HEK293T (cell line): ENCODE measurements at regions not wholly inside any gene's neighbourhood (a gene's known extent, or its start where the extent isn't known, plus 50 kb on each side); places are given as distances from the start of the nearest gene placed in this dataset.

ENCODE experiments used
- CTCF ChIA-PET: fragments of 350-600 bp; formaldehyde crosslinking; extraction: SDS; loops from one replicate; lab custom pipeline; 2021; ENCODE audit warnings: antibody characterized with exemption, inconsistent platforms; lab: Yijun Ruan, JAX
- POLR2A ChIA-PET: fragments of 350-600 bp; formaldehyde crosslinking; extraction: SDS; loops from one replicate; lab custom pipeline; 2020; ENCODE audit warnings: antibody characterized with exemption, inconsistent platforms; lab: Yijun Ruan, JAX
- DNase-seq: peaks from one replicate; pipeline ENCODE4 v3.0.0; 2012; ENCODE audit warnings: mixed read lengths; ENCODE audit errors: extremely low spot score
- ARNT ChIP-seq: fragments of 450-650 bp; IDR thresholded peaks from 2 replicates; pipeline ENCODE4 v1.6.1; 2017; ENCODE audit warnings: mild to moderate bottlenecking
- BHLHE40 ChIP-seq: fragments of 450-650 bp; IDR thresholded peaks from 2 replicates; pipeline ENCODE4 v1.6.1; 2016; ENCODE audit warnings: mild to moderate bottlenecking, moderate library complexity, borderline replicate concordance
- CTBP1 ChIP-seq: fragments of 450-650 bp; IDR thresholded peaks from 2 replicates; pipeline ENCODE4 v1.6.1; 2016; ENCODE audit warnings: borderline replicate concordance
- ELF4 ChIP-seq: fragments of 450-650 bp; IDR thresholded peaks from 2 replicates; pipeline ENCODE4 v1.6.1; 2017; ENCODE audit warnings: antibody characterized with exemption
- FOXA1 ChIP-seq: fragments of 450-650 bp; IDR thresholded peaks from 2 replicates; pipeline ENCODE4 v1.6.1; 2016; ENCODE audit warnings: mild to moderate bottlenecking
- FOXK2 ChIP-seq: fragments of 450-650 bp; IDR thresholded peaks from 2 replicates; pipeline ENCODE4 v1.6.1; 2016; ENCODE audit warnings: mild to moderate bottlenecking
- FOXM1 ChIP-seq: fragments of 450-650 bp; IDR thresholded peaks from 2 replicates; pipeline ENCODE4 v1.6.1; 2017; ENCODE audit warnings: mild to moderate bottlenecking, borderline replicate concordance
- HDGF ChIP-seq: fragments of 450-650 bp; IDR thresholded peaks from 2 replicates; pipeline ENCODE4 v1.6.1; 2017; ENCODE audit warnings: antibody characterized with exemption, borderline replicate concordance
- L3MBTL2 ChIP-seq: fragments of 450-650 bp; conservative IDR thresholded peaks from 2 replicates; pipeline ENCODE4 v1.6.1; 2016; ENCODE audit warnings: mild to moderate bottlenecking
- LEF1 ChIP-seq: fragments of 450-650 bp; IDR thresholded peaks from 2 replicates; pipeline ENCODE4 v1.6.1; 2017; ENCODE audit warnings: mild to moderate bottlenecking, borderline replicate concordance
- NFRKB ChIP-seq: fragments of 450-650 bp; IDR thresholded peaks from 2 replicates; pipeline ENCODE4 v1.6.1; 2016; ENCODE audit warnings: mild to moderate bottlenecking, moderate library complexity
- SP1 ChIP-seq: fragments of 450-650 bp; IDR thresholded peaks from 2 replicates; pipeline ENCODE4 v1.6.1; 2017
- SUZ12 ChIP-seq: fragments of 450-650 bp; IDR thresholded peaks from 2 replicates; pipeline ENCODE4 v1.6.1; 2016; ENCODE audit warnings: mild to moderate bottlenecking
- TARDBP ChIP-seq: fragments of 450-650 bp; IDR thresholded peaks from 2 replicates; pipeline ENCODE4 v1.6.1; 2016
- ZNF384 ChIP-seq: fragments of 450-650 bp; IDR thresholded peaks from 2 replicates; pipeline ENCODE4 v1.6.1; 2016
- TF ChIP-seq, protein P1 (sequence below): fragments of 450-650 bp; IDR thresholded peaks from 2 replicates; pipeline ENCODE4 v1.6.1; 2016

GRCh38 chr6:169949511-169950097 is 198.2 kb downstream of the ERMARD start:
- DNase-seq: no peak
- TF ChIP-seq NFRKB: no peak
- ChIA-PET CTCF (interaction anchor here (0.7 kb wide), 1 partner anchor 345 kb away, joined by 3 read pairs; no protein-coding TSS in a partner anchor), POLR2A (no interaction called here)

GRCh38 chr6:169946971-169947370 is 195.5 kb downstream of the ERMARD start:
- TF ChIP-seq FOXM1 (no peak), ZNF384 (no peak), FOXK2 (no peak), HDGF (no peak), NFRKB (no peak), CTBP1 (no peak)
- TF ChIP-seq, protein P1, sequence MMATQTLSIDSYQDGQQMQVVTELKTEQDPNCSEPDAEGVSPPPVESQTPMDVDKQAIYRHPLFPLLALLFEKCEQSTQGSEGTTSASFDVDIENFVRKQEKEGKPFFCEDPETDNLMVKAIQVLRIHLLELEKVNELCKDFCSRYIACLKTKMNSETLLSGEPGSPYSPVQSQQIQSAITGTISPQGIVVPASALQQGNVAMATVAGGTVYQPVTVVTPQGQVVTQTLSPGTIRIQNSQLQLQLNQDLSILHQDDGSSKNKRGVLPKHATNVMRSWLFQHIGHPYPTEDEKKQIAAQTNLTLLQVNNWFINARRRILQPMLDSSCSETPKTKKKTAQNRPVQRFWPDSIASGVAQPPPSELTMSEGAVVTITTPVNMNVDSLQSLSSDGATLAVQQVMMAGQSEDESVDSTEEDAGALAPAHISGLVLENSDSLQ: no peak
- ChIA-PET POLR2A (no interaction called here), CTCF (no interaction called here)
- DNase-seq: no peak

DNA sequence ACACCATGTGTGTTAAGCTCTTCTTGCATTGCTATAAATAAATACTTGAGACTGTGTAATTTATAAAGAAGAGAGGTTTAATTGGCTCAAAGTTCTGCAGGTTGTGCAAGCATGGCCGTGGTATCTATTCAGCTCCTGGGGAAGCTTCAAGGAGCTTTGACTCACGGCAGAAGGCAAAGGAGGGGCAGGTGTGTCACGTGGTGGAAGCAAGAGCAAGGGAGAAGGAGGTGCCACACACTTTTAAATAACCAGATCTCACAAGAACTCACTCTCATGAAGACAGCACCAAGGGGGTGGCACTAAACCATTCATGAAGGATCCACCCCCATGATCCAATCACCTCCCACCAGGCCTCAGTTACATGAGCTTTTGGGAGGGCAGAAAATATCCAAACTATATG is 193.7 kb downstream of the ERMARD start:
- TF ChIP-seq SP1: no peak
- TF ChIP-seq ZNF384: no peak
- no peak for TF ChIP-seq ARNT
- no peak for TF ChIP-seq NFRKB
- no peak for TF ChIP-seq FOXM1
- TF ChIP-seq, protein P1: no peak
- TF ChIP-seq L3MBTL2: no peak
- CTCF ChIA-PET: no interaction called here
- POLR2A ChIA-PET: no interaction called here
- no peak for DNase-seq

DNA sequence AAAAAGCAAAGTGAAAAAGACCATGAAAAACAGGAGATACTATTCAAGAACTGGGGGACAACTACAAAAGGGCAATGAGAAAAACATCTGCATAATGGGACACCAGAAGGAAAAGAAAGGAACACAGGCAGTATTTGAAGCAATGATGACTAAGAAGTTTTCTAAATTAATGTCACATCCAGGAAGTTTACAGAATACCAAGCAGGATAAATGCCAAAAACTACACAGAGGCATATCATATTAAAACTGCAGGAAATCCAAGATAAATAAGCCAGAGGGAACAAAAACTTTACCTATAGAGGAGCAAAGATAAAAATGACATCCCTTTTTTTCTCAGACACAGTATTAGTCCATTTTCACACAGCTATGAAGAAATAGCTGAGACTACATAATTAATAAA is 193.0 kb downstream of the ERMARD start:
- no peak for DNase-seq
- ChIA-PET CTCF (no interaction called here), POLR2A (no interaction called here)
- no peak for TF ChIP-seq FOXA1
- no peak for TF ChIP-seq ARNT
- TF ChIP-seq, protein P1: no peak
- TF ChIP-seq HDGF: no peak
- TF ChIP-seq FOXK2: no peak
- TF ChIP-seq LEF1: no peak
- no peak for TF ChIP-seq CTBP1
- no peak for TF ChIP-seq SUZ12
- TF ChIP-seq ELF4: no peak

GRCh38 chr6:169944061-169944337 is 192.6 kb downstream of the ERMARD start:
- DNase-seq: no peak
- ChIA-PET POLR2A (no interaction called here), CTCF (no interaction called here)
- TF ChIP-seq TARDBP (no peak), NFRKB (no peak), HDGF (no peak), ZNF384 (no peak), SP1 (no peak), SUZ12 (no peak), CTBP1 (no peak), L3MBTL2 (no peak), ARNT (no peak), FOXA1 (no peak), FOXK2 (no peak)
- TF ChIP-seq, protein P1: no peak

- CTCF ChIA-PET: no interaction called here
- POLR2A ChIA-PET: no interaction called here
Measured at GRCh38 chr6:169943241-169944060, 192.0 kb downstream of the ERMARD start.

GRCh38 chr6:169942173-169942572 is 190.8 kb downstream of the ERMARD start:
- TF ChIP-seq BHLHE40 (no peak), FOXK2 (no peak), TARDBP (no peak), FOXM1 (no peak), LEF1 (no peak), ZNF384 (no peak), SUZ12 (no peak), NFRKB (no peak), ARNT (no peak), ELF4 (no peak), L3MBTL2 (no peak), SP1 (no peak), HDGF (no peak), FOXA1 (no peak), CTBP1 (no peak)
- TF ChIP-seq, protein P1: no peak
- ChIA-PET CTCF (no interaction called here), POLR2A (no interaction called here)
- DNase-seq: no peak

More at GRCh38 chr6:169943241-169944060, 192.0 kb downstream of the ERMARD start:
- TF ChIP-seq ZNF384 (no peak), CTBP1 (no peak), L3MBTL2 (no peak), FOXA1 (no peak), SUZ12 (no peak), BHLHE40 (no peak)
- DNase-seq: no peak
